Thyroid gland (tissue), 4 donors: ENCODE measurements at regions not wholly inside any gene's neighbourhood (a gene's known extent, or its start where the extent isn't known, plus 50 kb on each side); places are given as distances from the start of the nearest gene placed in this dataset.

Source experiments
- POLR2A ChIP-seq, 2 donors: fragments of 450-650 bp; IDR thresholded peaks; one replicate each; pipeline ENCODE4 v1.6.1; 2017; ENCODE audit warnings: antibody characterized with exemption in 2 of 2, mild to moderate bottlenecking in 2 of 2, moderate library complexity in 1 of 2
- TF ChIP-seq, protein P1 (sequence below), 6 experiments: fragments of 200-600 bp in 3 of 6; fragments of 450-650 bp in 3 of 6; sonication (generic) in 3 of 6; IDR thresholded peaks; one replicate each; pipeline ENCODE4 v1.5.1; 2016 to 2019; ENCODE audit warnings: antibody characterized with exemption in 6 of 6, mild to moderate bottlenecking in 2 of 6, inconsistent platforms in 1 of 6, moderate library complexity in 1 of 6

DNA sequence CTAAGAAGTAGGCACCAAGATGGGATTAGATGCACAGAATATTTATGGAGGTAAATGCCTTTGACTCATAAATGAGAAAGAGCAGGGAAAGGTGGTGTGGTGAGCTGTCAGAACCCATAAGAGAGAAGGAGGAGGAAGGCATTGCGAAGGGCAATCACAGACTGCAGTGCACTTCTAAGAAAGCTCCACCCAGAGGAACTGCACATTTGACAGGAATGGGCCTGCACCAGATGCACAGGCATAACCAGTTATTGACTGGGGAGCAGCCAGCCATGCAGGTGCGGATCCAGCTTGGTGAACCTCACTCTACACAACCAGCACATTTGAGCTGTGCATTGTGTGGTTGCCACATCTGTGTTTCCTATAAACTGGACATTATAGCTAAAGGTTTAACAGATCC, 62.2 kb upstream of the L3MBTL4 start:
- TF ChIP-seq POLR2A (IDR thresholded peaks at IDR 0.05): no peak
- TF ChIP-seq, protein P1, sequence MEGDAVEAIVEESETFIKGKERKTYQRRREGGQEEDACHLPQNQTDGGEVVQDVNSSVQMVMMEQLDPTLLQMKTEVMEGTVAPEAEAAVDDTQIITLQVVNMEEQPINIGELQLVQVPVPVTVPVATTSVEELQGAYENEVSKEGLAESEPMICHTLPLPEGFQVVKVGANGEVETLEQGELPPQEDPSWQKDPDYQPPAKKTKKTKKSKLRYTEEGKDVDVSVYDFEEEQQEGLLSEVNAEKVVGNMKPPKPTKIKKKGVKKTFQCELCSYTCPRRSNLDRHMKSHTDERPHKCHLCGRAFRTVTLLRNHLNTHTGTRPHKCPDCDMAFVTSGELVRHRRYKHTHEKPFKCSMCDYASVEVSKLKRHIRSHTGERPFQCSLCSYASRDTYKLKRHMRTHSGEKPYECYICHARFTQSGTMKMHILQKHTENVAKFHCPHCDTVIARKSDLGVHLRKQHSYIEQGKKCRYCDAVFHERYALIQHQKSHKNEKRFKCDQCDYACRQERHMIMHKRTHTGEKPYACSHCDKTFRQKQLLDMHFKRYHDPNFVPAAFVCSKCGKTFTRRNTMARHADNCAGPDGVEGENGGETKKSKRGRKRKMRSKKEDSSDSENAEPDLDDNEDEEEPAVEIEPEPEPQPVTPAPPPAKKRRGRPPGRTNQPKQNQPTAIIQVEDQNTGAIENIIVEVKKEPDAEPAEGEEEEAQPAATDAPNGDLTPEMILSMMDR (IDR thresholded peaks at IDR 0.05): no peak
